HCT116 (cell line): ENCODE measurements at regions not wholly inside any gene's neighbourhood (a gene's known extent, or its start where the extent isn't known, plus 50 kb on each side); places are given as distances from the start of the nearest gene placed in this dataset.

Experiments
- ATF3 ChIP-seq: IDR thresholded peaks from 2 replicates; pipeline ENCODE4 v1.6.1; 2012
- CEBPB ChIP-seq: IDR thresholded peaks from 2 replicates; pipeline ENCODE4 v1.6.1; 2012; ENCODE audit warnings: low read depth
- CTCF ChIP-seq, 3 experiments: fragments of 200-600 bp in 1 of 3; sonication (generic) in 1 of 3; IDR thresholded peaks in 2 of 3; conservative IDR thresholded peaks in 1 of 3; 2 replicates each; pipeline ENCODE4 v1.5.1; 2012 to 2017; ENCODE audit warnings: low read depth in 2 of 3, low read length in 2 of 3, antibody characterized with exemption in 1 of 3, borderline replicate concordance in 1 of 3, control low read depth in 1 of 3, mild to moderate bottlenecking in 1 of 3, mixed read lengths in 1 of 3, mixed run types in 1 of 3, moderate library complexity in 1 of 3; ENCODE audit not compliant: insufficient read depth in 1 of 3
- EZH2phosphoT487 ChIP-seq: fragments of 200-600 bp; IDR thresholded peaks from 2 replicates; pipeline ENCODE4 v1.6.1; 2018; ENCODE audit warnings: antibody characterized with exemption, borderline replicate concordance
- JUND ChIP-seq: IDR thresholded peaks from 2 replicates; pipeline ENCODE4 v1.6.1; 2012
- POLR2A ChIP-seq: IDR thresholded peaks from 2 replicates; pipeline ENCODE4 v1.7.0; 2011; ENCODE audit warnings: borderline replicate concordance; ENCODE audit not compliant: insufficient read depth, insufficient read length; ENCODE audit errors: extremely low read depth
- POLR2AphosphoS5 ChIP-seq: IDR thresholded peaks from 2 replicates; pipeline ENCODE4 v1.6.1; 2011; ENCODE audit warnings: mild to moderate bottlenecking, low read depth, low read length, moderate library complexity
- RAD21 ChIP-seq: IDR thresholded peaks from 2 replicates; pipeline ENCODE4 v1.6.1; 2012; ENCODE audit warnings: low read depth, mild to moderate bottlenecking
- SP1 ChIP-seq: IDR thresholded peaks from 2 replicates; pipeline ENCODE4 v1.6.1; 2012; ENCODE audit warnings: low read depth

- TF ChIP-seq RAD21 (no peak), POLR2A (no peak), CTCF (IDR thresholded peaks at IDR 0.05 in 2 of 3, conservative IDR thresholded peaks at IDR 0.05 in 1 of 3; ENCODE audit: borderline replicate concordance in 1 of 3, insufficient read depth in 1 of 3, low read depth in 2 of 3, low read length in 2 of 3) (no peak), SP1 (no peak), CEBPB (no peak), ATF3 (no peak), EZH2phosphoT487 (no peak), JUND (no peak), POLR2AphosphoS5 (no peak)
These were observed 269.4 kb upstream of the RAB6C start for GRCh38 chr2:129709956-129710598.
